A172 (cell line): ENCODE measurements at regions not wholly inside any gene's neighbourhood (a gene's known extent, or its start where the extent isn't known, plus 50 kb on each side); places are given as distances from the start of the nearest gene placed in this dataset.

Source experiments
- DNase-seq: peaks from one replicate; pipeline ENCODE4 v3.0.0-alpha.2; 2015; ENCODE audit warnings: low spot score

GRCh38 chr1:29650476-29650875, 414.2 kb downstream of the PTPRU start:
- DNase-seq: no peak

GRCh38 chr1:29650041-29650400, 413.7 kb downstream of the PTPRU start:
- DNase-seq: no peak

- peak; percentile 41 for DNase-seq
These were observed 413.1 kb downstream of the PTPRU start for GRCh38 chr1:29649189-29650040.

GRCh38 chr1:29648798-29649188, 412.5 kb downstream of the PTPRU start:
- DNase-seq: no peak

- no peak for DNase-seq
These were observed 411.7 kb downstream of the PTPRU start for GRCh38 chr1:29648026-29648425.

GRCh38 chr1:29647581-29647980, 411.3 kb downstream of the PTPRU start:
- DNase-seq: no peak

- no peak for DNase-seq
These were observed 409.9 kb downstream of the PTPRU start for GRCh38 chr1:29646161-29646775.

GRCh38 chr1:29645586-29645985, 409.3 kb downstream of the PTPRU start:
- no peak for DNase-seq

GRCh38 chr1:29644812-29645211, 408.5 kb downstream of the PTPRU start:
- no peak for DNase-seq

GRCh38 chr1:29643838-29644440, 407.6 kb downstream of the PTPRU start:
- no peak for DNase-seq

GRCh38 chr1:29643281-29643680, 407.0 kb downstream of the PTPRU start:
- no peak for DNase-seq

GRCh38 chr1:29642519-29642918, 406.2 kb downstream of the PTPRU start:
- no peak for DNase-seq

GRCh38 chr1:29641921-29642320, 405.6 kb downstream of the PTPRU start:
- DNase-seq: no peak

GRCh38 chr1:29640428-29640785, 404.1 kb downstream of the PTPRU start:
- DNase-seq: peak; percentile 14

- DNase-seq: peak; percentile 92
These were observed 403.6 kb downstream of the PTPRU start for GRCh38 chr1:29639741-29640427.

- DNase-seq: no peak
These were observed 402.9 kb downstream of the PTPRU start for GRCh38 chr1:29639156-29639736.

- no peak for DNase-seq
These were observed 402.0 kb downstream of the PTPRU start for GRCh38 chr1:29638281-29638680.

GRCh38 chr1:29636936-29637335, 400.6 kb downstream of the PTPRU start:
- DNase-seq: no peak

GRCh38 chr1:29635501-29636263, 399.4 kb downstream of the PTPRU start:
- DNase-seq: no peak

GRCh38 chr1:29634746-29635335, 398.5 kb downstream of the PTPRU start:
- DNase-seq: no peak

- no peak for DNase-seq
These were observed 398.0 kb downstream of the PTPRU start for GRCh38 chr1:29634324-29634723.
